ENCODE measurements at regions not wholly inside any gene's neighbourhood (a gene's known extent, or its start where the extent isn't known, plus 50 kb on each side); places are given as distances from the start of the nearest gene placed in this dataset.

DNA sequence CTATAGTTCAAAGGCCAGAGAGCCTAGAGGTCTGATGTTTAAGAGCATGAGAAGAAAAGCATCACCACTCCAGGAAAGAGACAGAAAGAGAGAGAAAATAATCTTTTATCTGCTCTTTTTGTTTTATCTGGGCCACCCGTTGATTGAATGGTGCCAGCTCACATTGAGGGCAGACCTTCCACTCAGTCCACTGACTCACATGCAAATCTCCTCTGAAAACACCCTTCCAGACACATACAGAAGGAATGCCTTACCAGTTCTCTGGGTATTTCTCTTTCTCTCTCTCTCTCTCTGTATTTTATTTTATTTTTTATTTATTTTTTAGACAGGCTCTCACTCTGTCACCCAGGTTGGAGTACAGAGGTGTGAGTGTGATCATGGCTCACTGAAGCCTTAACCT lies 252.5 kb downstream of the DTHD1 start (continued):
- TF ChIP-seq, protein P1, sequence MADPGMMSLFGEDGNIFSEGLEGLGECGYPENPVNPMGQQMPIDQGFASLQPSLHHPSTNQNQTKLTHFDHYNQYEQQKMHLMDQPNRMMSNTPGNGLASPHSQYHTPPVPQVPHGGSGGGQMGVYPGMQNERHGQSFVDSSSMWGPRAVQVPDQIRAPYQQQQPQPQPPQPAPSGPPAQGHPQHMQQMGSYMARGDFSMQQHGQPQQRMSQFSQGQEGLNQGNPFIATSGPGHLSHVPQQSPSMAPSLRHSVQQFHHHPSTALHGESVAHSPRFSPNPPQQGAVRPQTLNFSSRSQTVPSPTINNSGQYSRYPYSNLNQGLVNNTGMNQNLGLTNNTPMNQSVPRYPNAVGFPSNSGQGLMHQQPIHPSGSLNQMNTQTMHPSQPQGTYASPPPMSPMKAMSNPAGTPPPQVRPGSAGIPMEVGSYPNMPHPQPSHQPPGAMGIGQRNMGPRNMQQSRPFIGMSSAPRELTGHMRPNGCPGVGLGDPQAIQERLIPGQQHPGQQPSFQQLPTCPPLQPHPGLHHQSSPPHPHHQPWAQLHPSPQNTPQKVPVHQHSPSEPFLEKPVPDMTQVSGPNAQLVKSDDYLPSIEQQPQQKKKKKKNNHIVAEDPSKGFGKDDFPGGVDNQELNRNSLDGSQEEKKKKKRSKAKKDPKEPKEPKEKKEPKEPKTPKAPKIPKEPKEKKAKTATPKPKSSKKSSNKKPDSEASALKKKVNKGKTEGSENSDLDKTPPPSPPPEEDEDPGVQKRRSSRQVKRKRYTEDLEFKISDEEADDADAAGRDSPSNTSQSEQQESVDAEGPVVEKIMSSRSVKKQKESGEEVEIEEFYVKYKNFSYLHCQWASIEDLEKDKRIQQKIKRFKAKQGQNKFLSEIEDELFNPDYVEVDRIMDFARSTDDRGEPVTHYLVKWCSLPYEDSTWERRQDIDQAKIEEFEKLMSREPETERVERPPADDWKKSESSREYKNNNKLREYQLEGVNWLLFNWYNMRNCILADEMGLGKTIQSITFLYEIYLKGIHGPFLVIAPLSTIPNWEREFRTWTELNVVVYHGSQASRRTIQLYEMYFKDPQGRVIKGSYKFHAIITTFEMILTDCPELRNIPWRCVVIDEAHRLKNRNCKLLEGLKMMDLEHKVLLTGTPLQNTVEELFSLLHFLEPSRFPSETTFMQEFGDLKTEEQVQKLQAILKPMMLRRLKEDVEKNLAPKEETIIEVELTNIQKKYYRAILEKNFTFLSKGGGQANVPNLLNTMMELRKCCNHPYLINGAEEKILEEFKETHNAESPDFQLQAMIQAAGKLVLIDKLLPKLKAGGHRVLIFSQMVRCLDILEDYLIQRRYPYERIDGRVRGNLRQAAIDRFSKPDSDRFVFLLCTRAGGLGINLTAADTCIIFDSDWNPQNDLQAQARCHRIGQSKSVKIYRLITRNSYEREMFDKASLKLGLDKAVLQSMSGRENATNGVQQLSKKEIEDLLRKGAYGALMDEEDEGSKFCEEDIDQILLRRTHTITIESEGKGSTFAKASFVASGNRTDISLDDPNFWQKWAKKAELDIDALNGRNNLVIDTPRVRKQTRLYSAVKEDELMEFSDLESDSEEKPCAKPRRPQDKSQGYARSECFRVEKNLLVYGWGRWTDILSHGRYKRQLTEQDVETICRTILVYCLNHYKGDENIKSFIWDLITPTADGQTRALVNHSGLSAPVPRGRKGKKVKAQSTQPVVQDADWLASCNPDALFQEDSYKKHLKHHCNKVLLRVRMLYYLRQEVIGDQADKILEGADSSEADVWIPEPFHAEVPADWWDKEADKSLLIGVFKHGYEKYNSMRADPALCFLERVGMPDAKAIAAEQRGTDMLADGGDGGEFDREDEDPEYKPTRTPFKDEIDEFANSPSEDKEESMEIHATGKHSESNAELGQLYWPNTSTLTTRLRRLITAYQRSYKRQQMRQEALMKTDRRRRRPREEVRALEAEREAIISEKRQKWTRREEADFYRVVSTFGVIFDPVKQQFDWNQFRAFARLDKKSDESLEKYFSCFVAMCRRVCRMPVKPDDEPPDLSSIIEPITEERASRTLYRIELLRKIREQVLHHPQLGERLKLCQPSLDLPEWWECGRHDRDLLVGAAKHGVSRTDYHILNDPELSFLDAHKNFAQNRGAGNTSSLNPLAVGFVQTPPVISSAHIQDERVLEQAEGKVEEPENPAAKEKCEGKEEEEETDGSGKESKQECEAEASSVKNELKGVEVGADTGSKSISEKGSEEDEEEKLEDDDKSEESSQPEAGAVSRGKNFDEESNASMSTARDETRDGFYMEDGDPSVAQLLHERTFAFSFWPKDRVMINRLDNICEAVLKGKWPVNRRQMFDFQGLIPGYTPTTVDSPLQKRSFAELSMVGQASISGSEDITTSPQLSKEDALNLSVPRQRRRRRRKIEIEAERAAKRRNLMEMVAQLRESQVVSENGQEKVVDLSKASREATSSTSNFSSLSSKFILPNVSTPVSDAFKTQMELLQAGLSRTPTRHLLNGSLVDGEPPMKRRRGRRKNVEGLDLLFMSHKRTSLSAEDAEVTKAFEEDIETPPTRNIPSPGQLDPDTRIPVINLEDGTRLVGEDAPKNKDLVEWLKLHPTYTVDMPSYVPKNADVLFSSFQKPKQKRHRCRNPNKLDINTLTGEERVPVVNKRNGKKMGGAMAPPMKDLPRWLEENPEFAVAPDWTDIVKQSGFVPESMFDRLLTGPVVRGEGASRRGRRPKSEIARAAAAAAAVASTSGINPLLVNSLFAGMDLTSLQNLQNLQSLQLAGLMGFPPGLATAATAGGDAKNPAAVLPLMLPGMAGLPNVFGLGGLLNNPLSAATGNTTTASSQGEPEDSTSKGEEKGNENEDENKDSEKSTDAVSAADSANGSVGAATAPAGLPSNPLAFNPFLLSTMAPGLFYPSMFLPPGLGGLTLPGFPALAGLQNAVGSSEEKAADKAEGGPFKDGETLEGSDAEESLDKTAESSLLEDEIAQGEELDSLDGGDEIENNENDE (IDR thresholded peaks at IDR 0.05; ENCODE audit: low read depth, low read length) = no peak
- TF ChIP-seq, protein P2, sequence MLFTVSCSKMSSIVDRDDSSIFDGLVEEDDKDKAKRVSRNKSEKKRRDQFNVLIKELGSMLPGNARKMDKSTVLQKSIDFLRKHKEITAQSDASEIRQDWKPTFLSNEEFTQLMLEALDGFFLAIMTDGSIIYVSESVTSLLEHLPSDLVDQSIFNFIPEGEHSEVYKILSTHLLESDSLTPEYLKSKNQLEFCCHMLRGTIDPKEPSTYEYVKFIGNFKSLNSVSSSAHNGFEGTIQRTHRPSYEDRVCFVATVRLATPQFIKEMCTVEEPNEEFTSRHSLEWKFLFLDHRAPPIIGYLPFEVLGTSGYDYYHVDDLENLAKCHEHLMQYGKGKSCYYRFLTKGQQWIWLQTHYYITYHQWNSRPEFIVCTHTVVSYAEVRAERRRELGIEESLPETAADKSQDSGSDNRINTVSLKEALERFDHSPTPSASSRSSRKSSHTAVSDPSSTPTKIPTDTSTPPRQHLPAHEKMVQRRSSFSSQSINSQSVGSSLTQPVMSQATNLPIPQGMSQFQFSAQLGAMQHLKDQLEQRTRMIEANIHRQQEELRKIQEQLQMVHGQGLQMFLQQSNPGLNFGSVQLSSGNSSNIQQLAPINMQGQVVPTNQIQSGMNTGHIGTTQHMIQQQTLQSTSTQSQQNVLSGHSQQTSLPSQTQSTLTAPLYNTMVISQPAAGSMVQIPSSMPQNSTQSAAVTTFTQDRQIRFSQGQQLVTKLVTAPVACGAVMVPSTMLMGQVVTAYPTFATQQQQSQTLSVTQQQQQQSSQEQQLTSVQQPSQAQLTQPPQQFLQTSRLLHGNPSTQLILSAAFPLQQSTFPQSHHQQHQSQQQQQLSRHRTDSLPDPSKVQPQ (CRISPR knock-in tag; IDR thresholded peaks at IDR 0.05; ENCODE audit: borderline replicate concordance) = no peak
- no peak for TF ChIP-seq SMARCC2 (IDR thresholded peaks at IDR 0.05; ENCODE audit: low read depth)
- no peak for TF ChIP-seq PCBP1 (IDR thresholded peaks at IDR 0.05; ENCODE audit: low read depth, low read length, poor library complexity, severe bottlenecking)
